Pancreas (tissue), 10 donors: ENCODE measurements at regions not wholly inside any gene's neighbourhood (a gene's known extent, or its start where the extent isn't known, plus 50 kb on each side); places are given as distances from the start of the nearest gene placed in this dataset.

Source experiments
- ATAC-seq, 4 donors: fragments of 200-7000 bp; cut with Tn5 transposase; one replicate each; pipeline versions ENCODE4 v1.8.0 to v1.9.1; 2020; ENCODE audit warnings: mild to moderate bottlenecking in 4 of 4, moderate library complexity in 4 of 4
- DNase-seq, 6 donors: peaks; one replicate each; pipeline ENCODE4 v3.0.0-alpha.2; 2020
- FAIRE-seq: peaks from 2 replicates; lab custom pipeline; 2012; peaks lifted over from hg19 to GRCh38; lab: Jason Lieb, UNC
- H3K27ac ChIP-seq, 4 donors: fragments of 200-600 bp; sonication (generic); 1 replicate in 3 of 4; 2 replicates in 1 of 4; pipeline versions ENCODE4 v1.5.0 to v1.8.0; 2020
- H3K27me3 ChIP-seq, 4 donors: fragments of 200-600 bp; one replicate each; pipeline ENCODE4 v1.8.0; 2021
- H3K36me3 ChIP-seq, 3 donors: fragments of 200-600 bp; sonication (generic) in 1 of 3; one replicate each; pipeline versions ENCODE4 v1.5.0 to v1.8.0; 2020 to 2021
- H3K4me1 ChIP-seq, 3 donors: fragments of 200-600 bp; one replicate each; pipeline ENCODE4 v1.8.0; 2021
- H3K4me3 ChIP-seq, 4 donors: fragments of 200-600 bp; sonication (generic) in 2 of 4; one replicate each; pipeline versions ENCODE4 v1.5.0 to v1.8.0; 2020 to 2021
- H3K9me3 ChIP-seq, 4 donors: fragments of 200-600 bp; one replicate each; pipeline ENCODE4 v1.8.0; 2021
- CTCF ChIP-seq, 4 donors: fragments of 200-600 bp; sonication (generic) in 3 of 4; IDR thresholded peaks; one replicate each; pipeline versions ENCODE4 v1.5.0 to v1.8.0; 2021; ENCODE audit warnings: antibody characterized with exemption in 4 of 4
- WGBS, 2 donors: extraction: QIAGEN DNeasy Blood & Tissue Kit; methylation state at CpG; one replicate each; pipeline ENCODE4 v1.1.7; 2013; 5-methylcytosine and 5-hydroxymethylcytosine counted together
- intact Hi-C, 3 donors: fragments of 100-400 bp; cut with DNase I; formaldehyde crosslinking; loops; one replicate each; pipeline versions ENCODE4 v1.11.1 to v1.14.2; 2022
- donor health status: healthy with polysubstance abuse.
- donor health status: DM: no; HTN: no; CAD: no; lungs with moderate emphysema.
- donor health status: DM: no; HTN: no; CAD: no.
- donor health status: control.
- donor health status: control.
- donor health status: Bipolar disorder and iron deficiency.
- donor health status: DM: yes; HTN: yes; CAD: no.
- donor health status: DM: no; HTN: no; CAD: no.
- donor health status: DM: no; HTN: no; CAD: no.
- donor health status: DM: yes; HTN: yes; CAD: no.

- DNase-seq, result no peak
- H3K36me3 ChIP-seq, result no peaks in the 10 kb centered on the region
- ATAC-seq, result no peak
- intact Hi-C loops, result no loop called here
- H3K27ac ChIP-seq, result no peak overlapping the region
- WGBS, 2 donors, result 75 to 79% methylated on average over 14 to 18 of the region's 18 CpGs
- H3K4me1 ChIP-seq, result peaks cover 0 to 4% (median 0%) of the 10 kb centered on the region in 3 donors
- no peak overlapping the region for H3K4me3 ChIP-seq
- no peaks in the 10 kb centered on the region for H3K27me3 ChIP-seq
- no peak for FAIRE-seq
- no peaks in the 10 kb centered on the region for H3K9me3 ChIP-seq
- no peak for TF ChIP-seq CTCF (IDR thresholded peaks at IDR 0.05)
These were observed 95.9 kb downstream of the KCNF1 start for GRCh38 chr2:11007331-11008264.

- Histone ChIP-seq H3K4me3 (no peak overlapping the region), H3K27me3 (no peaks in the 10 kb centered on the region), H3K4me1 (peaks cover 0 to 3% (median 0%) of the 10 kb centered on the region in 3 donors), H3K27ac (no peak overlapping the region), H3K9me3 (no peaks in the 10 kb centered on the region), H3K36me3 (no peaks in the 10 kb centered on the region)
- WGBS, 2 donors, result 74 to 76% methylated on average over 4 of the region's 4 CpGs
- no peak for TF ChIP-seq CTCF (IDR thresholded peaks at IDR 0.05)
- intact Hi-C loops, result no loop called here
- FAIRE-seq (no peak), DNase-seq (peak in 3 of 6 donors; percentile 16 to 35 (median 25)), ATAC-seq (peak in 2 of 4 donors; percentile 51 to 79)
These were observed 97.0 kb downstream of the KCNF1 start for GRCh38 chr2:11008773-11009172.

GRCh38 chr2:11009176-11009575 lies 97.4 kb downstream of the KCNF1 start:
- WGBS, 2 donors, result 90 to 93% methylated on average over 3 of the region's 3 CpGs
- no peak for TF ChIP-seq CTCF (IDR thresholded peaks at IDR 0.05)
- no peaks in the 10 kb centered on the region for H3K36me3 ChIP-seq
- intact Hi-C loops, result no loop called here
- no peak overlapping the region for H3K4me3 ChIP-seq
- no peaks in the 10 kb centered on the region for H3K27me3 ChIP-seq
- no peak for FAIRE-seq
- H3K27ac ChIP-seq, result no peak overlapping the region
- H3K9me3 ChIP-seq, result no peaks in the 10 kb centered on the region
- H3K4me1 ChIP-seq, result no peaks in the 10 kb centered on the region
- peak in 1 of 4 donors; percentile 18 for ATAC-seq
- DNase-seq, result no peak

- DNase-seq (no peak), ATAC-seq (no peak), FAIRE-seq (no peak)
- WGBS, 2 donors, result 86 to 91% methylated on average over 6 of the region's 6 CpGs
- no peak for TF ChIP-seq CTCF (IDR thresholded peaks at IDR 0.05)
- intact Hi-C loops, result no loop called here
- no peaks in the 10 kb centered on the region for H3K27me3 ChIP-seq
- H3K27ac ChIP-seq, result no peak overlapping the region
- no peaks in the 10 kb centered on the region for H3K36me3 ChIP-seq
- H3K4me1 ChIP-seq, result no peaks in the 10 kb centered on the region
- H3K4me3 ChIP-seq, result no peak overlapping the region
- no peaks in the 10 kb centered on the region for H3K9me3 ChIP-seq
These were observed 98.2 kb downstream of the KCNF1 start for GRCh38 chr2:11009891-11010290.

GRCh38 chr2:11011359-11011758 lies 99.6 kb downstream of the KCNF1 start:
- H3K27ac ChIP-seq, result no peak overlapping the region
- H3K9me3 ChIP-seq, result no peaks in the 10 kb centered on the region
- FAIRE-seq (no peak), ATAC-seq (no peak), DNase-seq (no peak)
- 93 to 96% methylated on average over 7 of the region's 7 CpGs for WGBS, 2 donors
- intact Hi-C loops, result no loop called here
- H3K4me3 ChIP-seq, result no peak overlapping the region
- no peak for TF ChIP-seq CTCF (IDR thresholded peaks at IDR 0.05)
- H3K36me3 ChIP-seq, result no peaks in the 10 kb centered on the region
- H3K4me1 ChIP-seq, result no peaks in the 10 kb centered on the region
- no peaks in the 10 kb centered on the region for H3K27me3 ChIP-seq
